ENCODE measurements at regions not wholly inside any gene's neighbourhood (a gene's known extent, or its start where the extent isn't known, plus 50 kb on each side); places are given as distances from the start of the nearest gene placed in this dataset.

DNA sequence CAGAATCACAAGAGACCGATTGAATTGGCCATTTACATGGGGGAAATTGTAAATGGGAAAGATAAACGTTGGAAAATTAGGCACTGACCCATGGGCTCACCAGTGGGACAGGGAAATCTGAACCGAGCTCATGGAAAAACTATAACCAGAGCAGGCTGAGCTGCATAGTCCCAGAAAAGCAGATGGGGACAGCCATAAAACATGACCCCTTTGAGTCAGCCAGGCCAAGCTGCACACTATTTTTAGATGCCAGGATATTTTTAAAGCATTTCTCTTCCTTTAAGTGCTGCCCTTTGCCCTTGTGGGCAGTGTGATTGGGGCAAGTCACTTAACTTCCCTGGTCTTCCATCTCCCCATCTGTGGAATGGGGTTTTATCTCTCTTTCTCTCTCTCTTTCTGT, 184.1 kb downstream of the FOXD2 start:
- Mint-ChIP-seq H3K27me3 (ENCODE audit: low read depth) (peaks cover 6% of the 10 kb centered on the region), H3K4me1 (ENCODE audit: low read depth) (no peaks in the 10 kb centered on the region), H3K36me3 (ENCODE audit: low read depth) (no peaks in the 10 kb centered on the region), H3K4me3 (no peak overlapping the region), H3K9me3 (no peaks in the 10 kb centered on the region), H3K27ac (no peak overlapping the region)
- DNase-seq = no peak
- intact Hi-C loops (cut with micrococcal nuclease) = no loop called here
- CTCF ChIA-PET = no interaction called here

DNA sequence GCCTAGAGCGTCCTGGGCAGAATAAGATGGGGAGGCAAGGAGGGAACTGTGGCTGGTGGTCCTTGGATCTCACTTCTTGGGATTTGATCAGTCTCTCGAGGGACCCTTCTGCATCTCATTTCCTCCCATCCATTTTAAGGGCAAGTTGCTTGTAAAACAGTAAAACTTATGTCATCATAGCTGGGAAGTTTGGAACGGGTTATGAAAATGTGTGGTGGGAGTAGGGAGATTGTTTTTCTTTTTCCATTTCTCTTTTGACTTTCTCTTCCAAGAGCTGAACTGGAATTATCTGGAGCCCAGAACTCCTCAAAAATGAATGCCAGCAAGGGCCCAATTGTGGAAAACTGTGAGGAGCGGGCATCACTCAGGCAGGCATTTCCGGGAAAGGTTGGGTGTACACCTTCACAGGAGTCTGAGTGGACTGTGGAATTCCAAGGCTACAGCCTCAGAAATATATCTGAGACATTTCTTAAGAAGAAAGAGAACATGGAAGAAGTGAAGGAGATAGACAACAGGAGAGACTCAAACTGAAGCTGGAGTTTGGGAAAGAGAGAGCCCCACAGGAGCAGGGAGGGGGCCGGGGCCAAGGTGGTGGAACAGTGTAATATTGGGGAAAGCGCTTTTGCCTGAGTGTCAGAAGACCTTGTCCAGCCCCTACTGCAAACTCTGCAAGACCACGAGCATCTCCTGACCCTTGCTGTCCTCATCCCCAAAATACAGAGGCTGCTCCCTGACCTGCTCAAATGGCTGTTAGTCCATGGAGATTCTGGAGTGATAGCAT, 185.1 kb downstream of the FOXD2 start:
- CTCF ChIA-PET = no interaction called here
- no peak overlapping the region for H3K4me3 Mint-ChIP-seq
- no peak overlapping the region for H3K27ac Mint-ChIP-seq
- H3K36me3 Mint-ChIP-seq (ENCODE audit: low read depth) = no peaks in the 10 kb centered on the region
- intact Hi-C loops (cut with micrococcal nuclease) = no loop called here
- H3K4me1 Mint-ChIP-seq (ENCODE audit: low read depth) = no peaks in the 10 kb centered on the region
- H3K9me3 Mint-ChIP-seq = no peaks in the 10 kb centered on the region
- DNase-seq = no peak
- H3K27me3 Mint-ChIP-seq (ENCODE audit: low read depth) = no peaks in the 10 kb centered on the region

DNA sequence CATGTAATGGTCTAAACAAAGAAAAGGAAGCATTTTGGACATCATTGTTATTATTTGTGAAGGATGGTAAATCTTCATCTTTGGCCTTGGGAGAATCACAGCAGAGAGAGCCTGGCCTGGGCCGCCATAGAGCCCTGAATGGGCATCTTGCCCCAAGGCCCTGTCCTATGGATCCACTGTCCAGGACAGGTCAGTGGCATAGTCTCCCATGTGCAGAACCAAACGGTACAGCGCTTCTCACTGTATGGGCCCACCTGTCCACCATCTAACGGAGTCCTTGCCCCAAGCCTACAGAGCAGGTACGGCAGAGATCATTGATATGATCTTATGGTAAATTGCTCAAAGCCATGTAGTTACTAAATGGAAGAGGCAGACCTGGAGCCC, 185.7 kb downstream of the FOXD2 start:
- CTCF ChIA-PET = no interaction called here
- no peak for DNase-seq
- Mint-ChIP-seq H3K27me3 (ENCODE audit: low read depth) (no peaks in the 10 kb centered on the region), H3K4me3 (no peak overlapping the region), H3K27ac (no peak overlapping the region), H3K4me1 (ENCODE audit: low read depth) (no peaks in the 10 kb centered on the region), H3K9me3 (no peaks in the 10 kb centered on the region), H3K36me3 (ENCODE audit: low read depth) (no peaks in the 10 kb centered on the region)
- intact Hi-C loops (cut with micrococcal nuclease) = no loop called here

DNA sequence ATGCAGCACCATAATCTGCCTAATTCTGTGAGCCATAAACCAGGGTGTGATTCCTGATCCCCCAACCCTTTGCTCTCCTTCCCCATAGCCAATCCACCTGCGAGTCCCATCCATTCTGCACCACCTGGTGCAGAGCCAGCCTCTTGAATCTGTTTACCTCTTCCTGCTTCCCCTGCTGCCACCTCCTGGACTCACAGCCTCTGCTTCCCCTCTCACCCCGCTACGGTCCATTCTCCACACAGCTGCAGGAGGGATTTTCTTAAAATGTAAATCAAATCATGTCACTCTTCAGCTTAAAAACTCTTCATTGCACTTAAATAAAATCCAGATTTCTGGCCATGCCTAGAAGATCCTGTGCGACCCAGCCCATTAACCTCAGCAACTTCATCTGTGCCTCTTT, 186.7 kb downstream of the FOXD2 start:
- no peaks in the 10 kb centered on the region for H3K36me3 Mint-ChIP-seq (ENCODE audit: low read depth)
- no peaks in the 10 kb centered on the region for H3K27me3 Mint-ChIP-seq (ENCODE audit: low read depth)
- no peaks in the 10 kb centered on the region for H3K4me1 Mint-ChIP-seq (ENCODE audit: low read depth)
- intact Hi-C loops (cut with micrococcal nuclease) = loop anchor here (2.0 kb wide), 1 partner anchor 188 kb away; no protein-coding TSS in a partner anchor
- CTCF ChIA-PET = no interaction called here
- no peaks in the 10 kb centered on the region for H3K9me3 Mint-ChIP-seq
- no peak for DNase-seq
- no peak overlapping the region for H3K4me3 Mint-ChIP-seq
- no peak overlapping the region for H3K27ac Mint-ChIP-seq

DNA sequence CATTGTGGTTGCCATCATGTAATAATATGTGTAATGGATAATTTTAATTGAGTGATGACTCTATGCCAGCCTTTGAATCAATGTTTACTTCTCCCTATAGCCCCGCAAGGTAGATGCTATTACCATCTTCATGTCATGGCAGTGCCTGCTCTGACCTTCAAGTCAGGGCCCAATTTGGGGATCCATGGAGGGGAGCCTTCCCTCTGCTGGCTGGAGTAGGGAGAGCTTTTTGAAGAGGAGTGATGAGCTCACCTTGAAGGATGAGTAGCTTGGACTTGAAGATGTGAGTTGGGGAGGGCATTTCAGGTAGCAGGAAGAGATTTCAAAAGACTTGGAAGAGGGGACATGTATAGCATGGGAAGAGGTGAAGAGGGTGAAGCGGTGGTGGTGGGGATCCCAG, 189.2 kb downstream of the FOXD2 start:
- Mint-ChIP-seq H3K27ac (no peak overlapping the region), H3K9me3 (no peaks in the 10 kb centered on the region), H3K36me3 (ENCODE audit: low read depth) (no peaks in the 10 kb centered on the region), H3K4me3 (no peak overlapping the region), H3K27me3 (ENCODE audit: low read depth) (no peaks in the 10 kb centered on the region), H3K4me1 (ENCODE audit: low read depth) (no peaks in the 10 kb centered on the region)
- intact Hi-C loops (cut with micrococcal nuclease) = no loop called here
- DNase-seq = no peak
- CTCF ChIA-PET = no interaction called here

DNA sequence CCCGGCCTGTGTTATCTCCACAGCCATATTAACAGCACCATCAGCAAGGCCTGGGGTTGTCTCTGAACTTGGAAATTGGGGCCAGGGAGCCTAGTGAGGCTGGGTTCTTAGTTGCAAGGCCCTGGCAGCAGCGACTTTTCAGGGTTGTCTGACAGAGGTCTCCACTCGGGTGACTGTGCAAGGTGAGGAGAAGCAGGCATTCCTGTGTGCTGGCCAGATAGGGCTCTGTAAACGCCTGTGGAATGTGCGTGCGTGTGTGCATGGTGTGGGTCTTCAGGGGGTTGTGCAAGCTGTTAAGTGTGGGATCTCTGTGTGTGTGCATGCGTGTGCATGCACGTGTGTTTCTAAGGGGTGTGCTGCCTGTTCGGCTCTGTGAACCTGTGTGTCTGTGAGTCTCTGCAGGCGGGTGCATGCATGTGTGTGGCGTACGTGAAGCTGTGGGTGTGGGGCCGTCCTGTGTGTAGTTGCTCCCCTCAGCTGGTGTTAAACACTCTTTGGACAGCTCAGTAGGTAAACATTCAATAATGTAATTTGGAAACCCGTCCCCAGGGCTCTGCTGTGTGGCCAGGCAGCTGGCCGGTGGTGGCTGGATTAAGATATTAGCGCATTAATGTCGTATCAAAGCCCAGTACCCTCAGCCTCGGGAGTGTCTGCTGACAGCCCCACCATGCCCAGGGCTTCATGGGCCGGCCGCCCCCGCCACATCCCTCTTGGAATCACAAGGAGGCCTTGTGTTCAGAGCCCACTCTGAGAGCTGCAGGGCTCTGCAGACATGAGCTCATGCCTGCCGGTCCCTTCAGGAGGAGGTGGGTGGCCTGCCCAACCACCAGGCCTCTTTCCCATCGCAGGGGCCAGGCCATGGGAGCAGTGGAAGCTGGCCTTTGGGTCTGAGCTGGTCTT, 189.9 kb downstream of the FOXD2 start:
- no peak overlapping the region for H3K4me3 Mint-ChIP-seq
- H3K9me3 Mint-ChIP-seq = no peaks in the 10 kb centered on the region
- H3K27me3 Mint-ChIP-seq (ENCODE audit: low read depth) = no peaks in the 10 kb centered on the region
- CTCF ChIA-PET = no interaction called here
- intact Hi-C loops (cut with micrococcal nuclease) = no loop called here
- no peaks in the 10 kb centered on the region for H3K36me3 Mint-ChIP-seq (ENCODE audit: low read depth)
- H3K4me1 Mint-ChIP-seq (ENCODE audit: low read depth) = no peaks in the 10 kb centered on the region
- no peak overlapping the region for H3K27ac Mint-ChIP-seq
- DNase-seq = no peak

DNA sequence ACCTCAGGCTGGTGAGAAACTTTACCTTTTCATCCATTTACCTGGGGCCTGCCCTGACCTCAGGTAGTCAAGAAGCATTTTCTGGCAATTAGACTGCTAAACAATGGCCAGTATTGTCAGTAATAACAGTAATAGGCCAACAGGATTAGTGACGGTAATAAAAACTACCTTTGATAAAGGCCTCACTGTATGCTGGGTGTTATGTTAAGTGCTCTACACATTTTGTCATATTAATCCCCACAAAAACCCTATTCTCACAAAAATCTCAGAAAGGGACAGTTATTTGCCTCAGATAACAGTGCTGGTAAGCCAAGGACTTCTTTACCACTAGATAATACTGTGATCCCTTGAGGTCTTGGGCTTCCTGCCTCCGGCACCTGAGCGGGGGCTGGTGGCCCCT, 191.4 kb downstream of the FOXD2 start:
- intact Hi-C loops (cut with micrococcal nuclease) = no loop called here
- Mint-ChIP-seq H3K27me3 (ENCODE audit: low read depth) (no peaks in the 10 kb centered on the region), H3K4me1 (ENCODE audit: low read depth) (no peaks in the 10 kb centered on the region), H3K27ac (no peak overlapping the region), H3K36me3 (ENCODE audit: low read depth) (no peaks in the 10 kb centered on the region), H3K9me3 (no peaks in the 10 kb centered on the region), H3K4me3 (no peak overlapping the region)
- CTCF ChIA-PET = no interaction called here
- no peak for DNase-seq

DNA sequence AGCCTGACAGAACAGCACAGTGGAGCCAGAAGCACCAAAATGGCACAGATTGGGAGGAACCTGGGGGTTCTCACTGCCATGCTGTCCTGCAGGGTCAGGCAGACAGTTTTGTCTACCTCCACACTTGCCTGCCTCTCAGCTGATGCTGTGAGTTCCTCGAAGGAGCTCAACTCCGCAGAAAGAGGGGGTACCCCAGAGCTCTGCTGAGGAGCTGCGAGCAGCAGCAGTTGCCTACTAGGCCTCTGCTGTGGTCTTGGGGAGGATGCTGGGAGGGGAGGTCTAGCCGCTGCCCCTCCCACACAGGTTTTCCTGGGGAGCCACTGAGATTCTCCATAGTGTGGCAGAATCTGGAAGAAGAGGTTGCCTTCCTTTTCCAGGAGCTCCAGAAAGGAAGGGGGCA, 192.5 kb downstream of the FOXD2 start:
- no peaks in the 10 kb centered on the region for H3K27me3 Mint-ChIP-seq (ENCODE audit: low read depth)
- no peak overlapping the region for H3K27ac Mint-ChIP-seq
- no peak for DNase-seq
- H3K9me3 Mint-ChIP-seq = no peaks in the 10 kb centered on the region
- H3K4me1 Mint-ChIP-seq (ENCODE audit: low read depth) = no peaks in the 10 kb centered on the region
- H3K36me3 Mint-ChIP-seq (ENCODE audit: low read depth) = no peaks in the 10 kb centered on the region
- H3K4me3 Mint-ChIP-seq = no peak overlapping the region
- intact Hi-C loops (cut with micrococcal nuclease) = no loop called here
- CTCF ChIA-PET = interaction anchor here (0.6 to 1.5 kb wide), 2 partner anchors 194 to 481 kb away, joined by 3 to 5 read pairs; no protein-coding TSS in a partner anchor

DNA sequence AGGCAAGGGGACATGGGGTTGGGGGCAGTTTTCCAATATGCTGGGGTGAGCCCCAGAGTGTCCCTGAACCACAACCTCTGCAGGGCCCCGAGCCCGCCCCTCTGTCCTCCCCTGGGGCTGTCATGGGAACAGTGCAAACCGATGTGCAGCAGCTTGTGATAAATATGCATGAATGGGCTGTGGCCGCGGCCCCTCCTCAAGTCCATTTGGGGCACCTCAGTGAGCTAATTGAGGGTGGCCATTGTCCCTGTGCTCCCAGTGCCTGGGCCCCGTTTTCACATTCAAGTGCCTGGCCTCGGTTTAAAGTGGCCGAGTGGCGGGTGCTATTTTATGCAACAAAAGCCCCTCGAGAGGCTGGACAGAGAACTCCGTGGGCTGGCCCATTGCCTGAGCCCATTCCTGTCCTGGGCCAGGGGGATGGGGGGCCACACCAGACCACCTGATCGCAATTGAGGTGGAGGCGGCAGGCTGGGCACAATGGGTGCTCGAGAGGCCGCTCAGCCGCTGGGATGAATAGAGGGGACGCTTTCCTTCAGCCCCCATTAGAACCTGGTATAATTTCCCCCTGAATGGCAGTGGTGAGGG, 193.7 kb downstream of the FOXD2 start:
- DNase-seq = no peak
- intact Hi-C loops (cut with micrococcal nuclease) = no loop called here
- CTCF ChIA-PET = interaction anchor here (1.5 kb wide), 1 partner anchor 195 kb away, joined by 5 read pairs; no protein-coding TSS in a partner anchor
- peaks cover 2% of the 10 kb centered on the region for H3K27me3 Mint-ChIP-seq (ENCODE audit: low read depth)
- no peak overlapping the region for H3K27ac Mint-ChIP-seq
- H3K9me3 Mint-ChIP-seq = no peaks in the 10 kb centered on the region
- H3K36me3 Mint-ChIP-seq (ENCODE audit: low read depth) = no peaks in the 10 kb centered on the region
- H3K4me1 Mint-ChIP-seq (ENCODE audit: low read depth) = no peaks in the 10 kb centered on the region
- H3K4me3 Mint-ChIP-seq = no peak overlapping the region

DNA sequence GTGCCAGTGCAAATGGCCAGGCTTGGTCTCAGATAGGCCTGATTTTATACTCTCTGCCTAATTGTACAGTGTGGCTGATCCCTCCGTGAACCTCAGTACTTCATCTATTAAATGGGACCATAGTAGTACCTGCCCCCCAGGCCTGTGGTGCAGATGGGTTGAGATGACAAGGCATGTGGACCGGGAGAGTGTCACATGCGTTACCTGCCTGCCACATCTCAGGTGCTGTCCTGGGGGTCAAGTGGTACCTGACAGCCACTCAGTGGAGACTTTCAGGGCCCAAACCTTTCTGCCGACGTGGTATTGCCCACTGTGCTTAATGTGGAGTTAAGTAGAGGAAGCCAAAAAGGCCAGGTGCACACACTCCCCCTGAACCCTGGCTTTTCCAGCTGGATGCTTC, 197.3 kb downstream of the FOXD2 start:
- Mint-ChIP-seq H3K36me3 (ENCODE audit: low read depth) (no peaks in the 10 kb centered on the region), H3K27me3 (ENCODE audit: low read depth) (peaks cover 7% of the 10 kb centered on the region), H3K4me1 (ENCODE audit: low read depth) (no peaks in the 10 kb centered on the region), H3K9me3 (no peaks in the 10 kb centered on the region), H3K4me3 (no peak overlapping the region), H3K27ac (no peak overlapping the region)
- intact Hi-C loops (cut with micrococcal nuclease) = no loop called here
- no peak for DNase-seq
- CTCF ChIA-PET = no interaction called here

DNA sequence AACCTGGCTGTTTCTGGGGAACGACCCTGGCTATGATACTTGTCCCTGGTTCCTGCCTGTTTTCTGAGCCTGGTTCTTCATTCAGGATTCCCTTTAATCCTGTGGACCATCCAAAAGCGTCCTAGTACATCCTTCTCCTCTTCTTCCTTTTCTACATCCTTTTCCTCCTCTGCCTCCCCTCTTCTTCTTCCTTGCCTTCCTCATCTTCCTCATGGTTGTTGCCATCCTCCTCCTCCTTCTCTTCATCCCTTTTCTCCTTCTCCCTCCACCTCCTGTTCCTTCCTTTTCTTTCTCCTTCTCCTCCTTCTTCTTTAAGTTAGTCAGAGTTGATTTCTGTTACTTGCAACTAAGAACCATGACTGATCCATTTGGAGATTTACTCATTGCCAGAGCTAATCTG, 197.8 kb downstream of the FOXD2 start:
- Mint-ChIP-seq H3K9me3 (no peaks in the 10 kb centered on the region), H3K36me3 (ENCODE audit: low read depth) (no peaks in the 10 kb centered on the region), H3K4me3 (no peak overlapping the region), H3K27ac (no peak overlapping the region), H3K4me1 (ENCODE audit: low read depth) (no peaks in the 10 kb centered on the region), H3K27me3 (ENCODE audit: low read depth) (peaks cover 7% of the 10 kb centered on the region)
- no peak for DNase-seq
- intact Hi-C loops (cut with micrococcal nuclease) = no loop called here
- CTCF ChIA-PET = no interaction called here

DNA sequence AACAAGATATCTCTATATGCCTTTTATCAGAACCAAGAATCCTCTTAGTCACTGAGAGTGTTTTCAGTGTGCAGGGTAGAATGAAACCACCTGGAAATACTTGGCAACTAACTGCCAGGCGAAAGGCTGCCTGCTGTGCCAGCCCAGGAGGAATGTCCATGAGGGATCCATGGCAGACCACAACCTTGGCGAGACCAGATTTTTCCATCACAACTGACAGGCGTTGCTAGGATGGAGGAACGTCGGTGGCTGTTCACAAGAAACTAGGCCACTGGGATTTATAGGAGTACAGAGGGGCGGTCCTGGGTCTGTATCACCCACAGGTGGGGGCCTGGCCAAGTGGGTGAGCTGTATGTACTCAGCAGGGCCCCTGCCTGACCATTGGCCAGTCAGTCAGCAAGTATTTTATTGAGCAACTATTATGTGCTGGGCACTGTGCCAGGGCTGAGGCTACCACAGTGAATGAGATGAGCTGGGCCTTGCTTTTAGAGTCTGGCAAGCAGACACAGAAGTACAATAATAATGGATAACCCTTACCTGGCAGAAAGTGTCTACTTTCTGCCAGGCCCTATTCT, 199.4 kb downstream of the FOXD2 start:
- Mint-ChIP-seq H3K27ac (no peak overlapping the region), H3K36me3 (ENCODE audit: low read depth) (no peaks in the 10 kb centered on the region), H3K4me3 (no peak overlapping the region), H3K27me3 (ENCODE audit: low read depth) (peaks cover 11% of the 10 kb centered on the region), H3K4me1 (ENCODE audit: low read depth) (no peaks in the 10 kb centered on the region), H3K9me3 (no peaks in the 10 kb centered on the region)
- CTCF ChIA-PET = no interaction called here
- DNase-seq = no peak
- intact Hi-C loops (cut with micrococcal nuclease) = no loop called here
